ENCODE measurements at regions not wholly inside any gene's neighbourhood (a gene's known extent, or its start where the extent isn't known, plus 50 kb on each side); places are given as distances from the start of the nearest gene placed in this dataset.
"Not testable (repeated sequence)": the region's sequence is repeated elsewhere in the genome, so short reads cannot be mapped to it uniquely, and the experiment has no call there.

- no peak for TF ChIP-seq POLR2A (IDR thresholded peaks at IDR 0.05)
- H3K9me3 ChIP-seq, result no peaks in the 10 kb centered on the region
- WGBS, 2 donors, result 83 to 86% methylated on average over 2 of the region's 2 CpGs
- intact Hi-C loops (cut with DNase I), result no loop called here
- no peaks in the 10 kb centered on the region for H3K36me3 ChIP-seq
- H3K27me3 ChIP-seq, result no peaks in the 10 kb centered on the region
- H3K4me1 ChIP-seq, result no peaks in the 10 kb centered on the region
- no peak overlapping the region for H3K27ac ChIP-seq
- H3K4me3 ChIP-seq (replicated peaks in 1 of 3), result no peak overlapping the region
- DNase-seq, result no peak
Measured at GRCh38 chr7:12493863-12494686, 76.4 kb upstream of the SCIN start.

GRCh38 chr7:12494687-12495024 lies 75.9 kb upstream of the SCIN start:
- no peak for DNase-seq
- Histone ChIP-seq H3K4me1 (no peaks in the 10 kb centered on the region), H3K27ac (no peak overlapping the region), H3K4me3 (replicated peaks in 1 of 3) (no peak overlapping the region), H3K9me3 (no peaks in the 10 kb centered on the region), H3K27me3 (no peaks in the 10 kb centered on the region), H3K36me3 (no peaks in the 10 kb centered on the region)
- TF ChIP-seq CTCF (IDR thresholded peaks at IDR 0.05) (no peak), POLR2A (IDR thresholded peaks at IDR 0.05) (no peak)
- WGBS, 2 donors, result 94 to 95% methylated on average over 3 of the region's 3 CpGs
- intact Hi-C loops (cut with DNase I), result no loop called here

- H3K9me3 ChIP-seq; H3K4me1 ChIP-seq; H3K27me3 ChIP-seq; DNase-seq; intact Hi-C loops (cut with DNase I); H3K27ac ChIP-seq; H3K4me3 ChIP-seq (replicated peaks in 1 of 3); H3K36me3 ChIP-seq: not testable (repeated sequence)
- 81 to 85% methylated on average over 16 to 28 of the region's 31 CpGs for WGBS, 2 donors
- TF ChIP-seq CTCF (IDR thresholded peaks at IDR 0.05), result peak in 3 of 6 experiments; percentile 32 to 45 (median 44)
Measured at GRCh38 chr7:12496901-12497674, 73.4 kb upstream of the SCIN start.

GRCh38 chr7:12504149-12504548 lies 66.4 kb upstream of the SCIN start:
- Histone ChIP-seq H3K9me3 (no peaks in the 10 kb centered on the region), H3K27ac (no peak overlapping the region), H3K27me3 (no peaks in the 10 kb centered on the region), H3K4me1 (no peaks in the 10 kb centered on the region), H3K4me3 (replicated peaks in 1 of 3) (no peak overlapping the region), H3K36me3 (no peaks in the 10 kb centered on the region)
- WGBS, 2 donors, result 35 to 44% methylated on average over 1 of the region's 1 CpG
- no peak for DNase-seq
- intact Hi-C loops (cut with DNase I), result no loop called here
- TF ChIP-seq CTCF (IDR thresholded peaks at IDR 0.05), result no peak
- TF ChIP-seq POLR2A (IDR thresholded peaks at IDR 0.05), result no peak

- Histone ChIP-seq H3K9me3 (no peaks in the 10 kb centered on the region), H3K4me1 (no peaks in the 10 kb centered on the region), H3K36me3 (no peaks in the 10 kb centered on the region), H3K27me3 (no peaks in the 10 kb centered on the region), H3K4me3 (replicated peaks in 1 of 3) (no peak overlapping the region), H3K27ac (no peak overlapping the region)
- intact Hi-C loops (cut with DNase I), result no loop called here
- TF ChIP-seq POLR2A (IDR thresholded peaks at IDR 0.05) (no peak), CTCF (IDR thresholded peaks at IDR 0.05) (no peak)
- DNase-seq, result no peak
- 86 to 93% methylated on average over 3 of the region's 3 CpGs for WGBS, 2 donors
Measured at GRCh38 chr7:12508005-12508404, 62.5 kb upstream of the SCIN start.
